Uterus (tissue), 3 donors: ENCODE measurements at regions not wholly inside any gene's neighbourhood (a gene's known extent, or its start where the extent isn't known, plus 50 kb on each side); places are given as distances from the start of the nearest gene placed in this dataset.
"Not testable (repeated sequence)": the region's sequence is repeated elsewhere in the genome, so short reads cannot be mapped to it uniquely, and the experiment has no call there.

Experiments used
- DNase-seq, 2 donors: peaks; one replicate each; pipeline ENCODE4 v3.0.0-alpha.2; 2019 to 2020
- H3K27ac ChIP-seq, 2 donors: fragments of 200-600 bp; sonication (generic); 1 replicate in 1 of 2; 2 replicates in 1 of 2; pipeline ENCODE4 v1.5.1; 2016 to 2018
- H3K27me3 ChIP-seq, 2 donors: fragments of 200-600 bp; sonication (generic); one replicate each; pipeline ENCODE4 v1.5.1; 2018 to 2019; ENCODE audit warnings: control low read depth in 1 of 2
- H3K36me3 ChIP-seq, 2 donors: fragments of 200-600 bp; sonication (generic); one replicate each; pipeline ENCODE4 v1.5.1; 2019; ENCODE audit warnings: control low read depth in 1 of 2
- H3K4me1 ChIP-seq, 2 donors: fragments of 200-600 bp; sonication (generic); one replicate each; pipeline ENCODE4 v1.5.1; 2018 to 2019; ENCODE audit warnings: control low read depth in 1 of 2
- H3K4me3 ChIP-seq, 2 donors: fragments of 200-600 bp; sonication (generic); 1 replicate in 1 of 2; 2 replicates in 1 of 2; pipeline ENCODE4 v1.5.1; 2018 to 2019; ENCODE audit warnings: mild to moderate bottlenecking in 1 of 2
- H3K9me3 ChIP-seq, 2 donors: fragments of 200-600 bp; sonication (generic); one replicate each; pipeline ENCODE4 v1.5.1; 2019; ENCODE audit warnings: control low read depth in 1 of 2
- CTCF ChIP-seq, 4 experiments: fragments of 200-600 bp in 2 of 4; fragments of 450-650 bp in 2 of 4; sonication (generic) in 2 of 4; IDR thresholded peaks; one replicate each; pipeline ENCODE4 v1.5.1; 2016 to 2019; ENCODE audit warnings: antibody characterized with exemption in 4 of 4, mild to moderate bottlenecking in 2 of 4, moderate library complexity in 1 of 4
- POLR2A ChIP-seq, 2 donors: fragments of 450-650 bp; IDR thresholded peaks; one replicate each; pipeline ENCODE4 v1.6.1; 2016; ENCODE audit warnings: antibody characterized with exemption in 2 of 2, mild to moderate bottlenecking in 1 of 2, moderate library complexity in 1 of 2
- intact Hi-C: fragments of 100-400 bp; cut with DNase I; formaldehyde crosslinking; loops from one replicate; pipeline ENCODE4 v1.15.1; 2023; ENCODE audit warnings: low total_unique reads
- donor health status: DM: yes; HTN: yes; CAD: no.

DNA sequence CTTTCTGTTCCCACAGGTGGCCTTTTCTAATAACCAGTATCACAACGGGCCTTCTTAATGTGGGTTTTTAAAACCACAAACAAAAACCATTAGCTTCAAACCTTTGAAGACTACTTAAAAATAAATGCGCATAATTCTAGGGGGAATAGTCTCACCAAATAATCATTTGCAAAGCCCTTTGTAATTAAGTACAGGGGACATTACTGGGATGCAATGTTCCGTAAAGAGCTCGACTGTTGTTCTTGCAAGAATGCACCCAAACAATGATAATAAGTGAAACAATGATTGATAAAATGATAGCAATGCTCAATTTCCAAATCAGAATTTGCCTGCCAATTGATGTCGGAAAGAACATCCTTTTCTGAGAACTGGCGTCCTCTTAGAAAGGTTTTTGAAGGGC is 589.1 kb upstream of the ADARB2 start:
- no peak for DNase-seq

GRCh38 chr10:2315045-2315485 is 577.7 kb upstream of the ADARB2 start:
- DNase-seq, H3K9me3 ChIP-seq, H3K27me3 ChIP-seq, H3K36me3 ChIP-seq, H3K4me3 ChIP-seq, H3K4me1 ChIP-seq, intact Hi-C loops, H3K27ac ChIP-seq: not testable (repeated sequence)

More for the DNA sequence above, 589.1 kb upstream of the ADARB2 start:
- Histone ChIP-seq H3K36me3 (no peaks in the 10 kb centered on the region), H3K27me3 (no peaks in the 10 kb centered on the region), H3K9me3 (no peaks in the 10 kb centered on the region), H3K4me3 (no peak overlapping the region), H3K4me1 (no peaks in the 10 kb centered on the region), H3K27ac (no peak overlapping the region)
- TF ChIP-seq POLR2A (IDR thresholded peaks at IDR 0.05) (no peak), CTCF (IDR thresholded peaks at IDR 0.05) (no peak)
- intact Hi-C loops = no loop called here

DNA sequence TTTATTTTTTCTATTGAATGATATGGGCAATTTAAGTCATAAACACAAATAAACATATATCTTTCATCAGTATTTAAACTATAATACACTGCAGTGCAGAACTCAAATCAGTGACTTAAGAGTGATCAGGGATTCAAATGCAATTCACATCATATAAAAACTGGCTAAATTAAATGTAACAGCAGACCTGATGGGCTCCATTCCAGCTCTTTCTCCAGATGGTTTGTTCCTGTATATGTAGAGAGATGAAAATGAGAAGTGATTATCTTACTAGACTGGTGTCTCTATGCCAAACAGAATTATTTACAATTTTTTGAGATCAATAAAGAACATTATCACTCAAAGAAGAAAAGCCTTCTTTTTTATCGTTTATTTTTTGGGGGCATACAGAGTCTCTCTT is 568.8 kb upstream of the ADARB2 start:
- Histone ChIP-seq H3K36me3 (no peaks in the 10 kb centered on the region), H3K27ac (no peak overlapping the region), H3K9me3 (no peaks in the 10 kb centered on the region), H3K4me1 (no peaks in the 10 kb centered on the region), H3K27me3 (no peaks in the 10 kb centered on the region), H3K4me3 (no peak overlapping the region)
- TF ChIP-seq CTCF (IDR thresholded peaks at IDR 0.05) = no peak
- TF ChIP-seq POLR2A (IDR thresholded peaks at IDR 0.05) = no peak
- intact Hi-C loops = no loop called here
- DNase-seq = no peak

DNA sequence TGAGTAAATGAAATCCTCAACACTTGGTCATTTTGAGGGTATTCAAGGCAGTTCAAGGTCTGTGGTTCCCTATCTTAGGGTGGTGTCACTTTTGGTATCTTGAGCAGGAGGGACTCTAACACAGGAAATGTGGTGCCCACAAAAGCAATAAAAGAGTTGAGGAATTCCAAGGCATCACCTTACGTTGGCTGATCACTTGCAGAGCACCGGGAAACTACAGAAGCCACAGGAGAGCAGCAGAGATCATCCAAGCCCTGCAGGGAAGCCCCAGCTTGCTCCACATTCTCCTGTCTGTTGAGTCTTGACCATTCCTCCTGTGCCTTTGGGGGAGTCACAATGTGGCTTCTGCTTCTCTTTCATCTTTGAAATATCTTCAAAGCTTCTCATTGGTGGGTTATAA is 565.8 kb upstream of the ADARB2 start:
- Histone ChIP-seq H3K4me3 (no peak overlapping the region), H3K36me3 (no peaks in the 10 kb centered on the region), H3K27ac (no peak overlapping the region), H3K27me3 (no peaks in the 10 kb centered on the region), H3K4me1 (no peaks in the 10 kb centered on the region), H3K9me3 (no peaks in the 10 kb centered on the region)
- no peak for DNase-seq
- intact Hi-C loops = no loop called here
- no peak for TF ChIP-seq POLR2A (IDR thresholded peaks at IDR 0.05)
- TF ChIP-seq CTCF (IDR thresholded peaks at IDR 0.05) = no peak

DNA sequence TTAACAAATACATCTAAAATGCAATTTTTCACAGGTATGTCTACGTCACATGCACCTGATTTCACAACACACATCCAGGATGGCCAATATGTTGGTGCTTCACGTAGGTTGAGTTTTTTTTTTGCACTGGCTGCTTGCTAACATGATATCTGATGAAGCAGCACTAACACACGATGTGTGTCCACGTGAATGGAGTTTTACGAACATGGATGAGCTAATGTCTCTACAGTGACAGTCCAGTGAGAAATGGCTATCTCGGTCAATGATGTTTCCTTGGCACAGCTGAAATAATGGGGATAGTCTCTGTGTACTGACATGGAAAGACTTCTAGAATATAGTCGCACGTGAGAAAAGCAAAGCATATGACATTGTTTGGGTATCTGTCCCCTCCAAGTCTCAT is 563.9 kb upstream of the ADARB2 start:
- Histone ChIP-seq H3K27ac (no peak overlapping the region), H3K4me1 (no peaks in the 10 kb centered on the region), H3K4me3 (no peak overlapping the region), H3K36me3 (no peaks in the 10 kb centered on the region), H3K27me3 (no peaks in the 10 kb centered on the region), H3K9me3 (no peaks in the 10 kb centered on the region)
- intact Hi-C loops = no loop called here
- no peak for TF ChIP-seq POLR2A (IDR thresholded peaks at IDR 0.05)
- no peak for TF ChIP-seq CTCF (IDR thresholded peaks at IDR 0.05)
- DNase-seq = no peak

DNA sequence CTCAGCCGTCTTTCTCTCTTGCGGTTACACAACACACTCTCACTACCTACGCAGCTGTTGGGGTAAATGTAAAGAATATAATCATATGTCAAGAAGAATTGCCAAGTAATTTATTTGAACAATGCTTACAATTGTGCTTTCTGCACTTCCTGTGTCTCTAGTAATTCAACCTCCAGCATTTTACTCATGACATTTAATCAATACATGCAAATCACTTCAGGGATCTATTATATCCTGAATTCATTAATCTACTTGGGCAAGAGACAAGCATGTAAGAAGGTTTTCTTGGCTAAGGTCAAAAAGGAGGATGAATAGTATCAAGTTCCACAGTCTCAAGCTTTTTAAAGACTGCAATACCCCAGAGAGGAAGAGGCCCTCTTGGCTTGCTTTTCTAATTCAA is 562.9 kb upstream of the ADARB2 start:
- Histone ChIP-seq H3K9me3 (no peaks in the 10 kb centered on the region), H3K4me3 (no peak overlapping the region), H3K27me3 (no peaks in the 10 kb centered on the region), H3K27ac (no peak overlapping the region), H3K4me1 (no peaks in the 10 kb centered on the region), H3K36me3 (no peaks in the 10 kb centered on the region)
- DNase-seq = no peak
- intact Hi-C loops = no loop called here
- TF ChIP-seq CTCF (IDR thresholded peaks at IDR 0.05) (no peak), POLR2A (IDR thresholded peaks at IDR 0.05) (no peak)
